Activated naive CD8-positive, alpha-beta T cell treated with anti-CD3 and anti-CD28 coated beads, Interleukin-2, amount 10 ng/mL, durations not matched to agents 7 days and 5 days (primary cell): ENCODE measurements at regions not wholly inside any gene's neighbourhood (a gene's known extent, or its start where the extent isn't known, plus 50 kb on each side); places are given as distances from the start of the nearest gene placed in this dataset.
"Not testable (repeated sequence)": the region's sequence is repeated elsewhere in the genome, so short reads cannot be mapped to it uniquely, and the experiment has no call there.

Experiments
- ATAC-seq: fragments of 150-1000 bp; cut with Tn5 transposase; one replicate; pipeline ENCODE4 v1.10.0; 2021; ENCODE audit warnings: low read depth, moderate library complexity
- POLR2A ChIA-PET: fragments of 350-600 bp; sonication (Branson Sonifier 250); formaldehyde crosslinking; loops from one replicate; lab custom pipeline; 2021; ENCODE audit warnings: antibody characterized with exemption; lab: Charles Lee
- DNase-seq: peaks from one replicate; pipeline ENCODE4 v3.0.0; 2021
- H3K27ac Mint-ChIP-seq: one replicate; pipeline ENCODE4 v1.8.0; 2022; ENCODE audit warnings: mild to moderate bottlenecking, mixed read lengths
- H3K27me3 Mint-ChIP-seq: one replicate; pipeline ENCODE4 v1.8.0; 2022; ENCODE audit warnings: mild to moderate bottlenecking, moderate library complexity, mixed read lengths
- H3K36me3 Mint-ChIP-seq: one replicate; pipeline ENCODE4 v1.8.0; 2021; ENCODE audit warnings: mild to moderate bottlenecking, mixed read lengths
- H3K4me1 Mint-ChIP-seq: one replicate; pipeline ENCODE4 v1.8.0; 2021; ENCODE audit warnings: mixed read lengths
- H3K4me3 Mint-ChIP-seq: one replicate; pipeline ENCODE4 v1.8.0; 2022; ENCODE audit warnings: mild to moderate bottlenecking, moderate library complexity, mixed read lengths
- H3K9me3 Mint-ChIP-seq: one replicate; pipeline ENCODE4 v1.8.0; 2021; ENCODE audit warnings: mixed read lengths

DNA sequence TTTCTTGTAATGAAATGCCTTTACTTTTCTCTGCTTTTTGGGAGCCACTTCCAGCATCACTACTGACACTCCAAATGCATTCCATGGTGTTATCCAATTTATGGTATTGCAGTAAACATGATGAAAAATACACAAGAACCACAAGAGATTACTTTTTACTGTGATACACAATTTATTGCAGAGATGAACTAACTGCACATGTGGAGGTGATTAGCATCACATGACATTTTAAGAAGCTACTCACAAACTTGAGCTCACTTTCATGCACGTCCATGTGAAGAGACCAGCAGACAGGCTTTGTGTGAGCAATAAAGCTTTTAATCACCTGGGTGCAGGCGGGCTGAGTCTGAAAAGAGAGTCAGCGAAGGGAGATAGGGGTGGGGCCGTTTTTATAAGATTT is 780.5 kb upstream of the GOT2 start:
- Mint-ChIP-seq H3K4me3 (no peak overlapping the region), H3K4me1 (no peaks in the 10 kb centered on the region), H3K27ac (no peak overlapping the region), H3K9me3 (peaks cover 2% of the 10 kb centered on the region), H3K27me3 (no peaks in the 10 kb centered on the region), H3K36me3 (no peaks in the 10 kb centered on the region)
- POLR2A ChIA-PET: no interaction called here
- DNase-seq (no peak), ATAC-seq (no peak)

DNA sequence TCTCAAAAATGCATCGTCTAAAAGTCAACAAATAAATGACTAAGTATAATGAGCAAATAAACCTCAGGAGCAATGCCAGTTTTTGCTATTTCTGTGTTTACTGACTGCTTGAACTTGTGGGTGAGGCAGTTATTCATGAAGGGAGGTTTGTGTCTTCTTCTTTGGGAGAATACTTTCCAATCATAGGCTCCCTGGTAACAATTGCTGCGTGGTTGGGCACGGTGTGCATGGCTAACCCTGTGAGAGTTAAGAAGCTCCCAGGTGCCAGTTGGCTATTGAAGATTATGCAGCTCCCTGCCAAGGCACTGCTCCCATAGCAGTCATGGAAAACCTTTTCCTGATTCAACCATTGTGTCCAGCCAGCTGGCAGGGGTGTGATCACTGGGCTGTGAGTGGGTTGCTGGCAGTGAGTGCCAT is 775.9 kb upstream of the GOT2 start:
- Mint-ChIP-seq H3K36me3 (no peaks in the 10 kb centered on the region), H3K9me3 (peaks cover 2% of the 10 kb centered on the region), H3K4me3 (no peak overlapping the region), H3K4me1 (no peaks in the 10 kb centered on the region), H3K27me3 (no peaks in the 10 kb centered on the region), H3K27ac (no peak overlapping the region)
- POLR2A ChIA-PET: no interaction called here
- ATAC-seq (no peak), DNase-seq (no peak)

DNA sequence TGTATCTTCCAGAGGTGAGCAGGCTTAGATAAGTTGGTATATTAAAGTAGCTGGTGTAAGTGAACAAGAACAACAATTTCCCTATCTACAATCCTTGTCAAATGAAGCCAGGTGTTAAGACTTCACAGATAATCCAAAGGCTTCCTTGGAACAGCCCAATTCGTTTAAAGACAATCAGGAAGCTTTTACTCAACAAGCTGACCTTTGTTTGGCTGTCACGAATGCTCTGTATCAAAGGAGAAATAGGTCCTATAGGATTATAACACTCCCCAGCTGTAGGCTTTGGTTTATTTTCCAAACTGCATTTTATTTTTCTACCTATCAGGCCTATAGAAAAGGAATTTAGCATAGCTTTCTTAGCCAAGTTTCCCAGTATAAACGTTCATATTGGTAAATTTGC is 766.5 kb upstream of the GOT2 start:
- H3K4me3 Mint-ChIP-seq: no peak overlapping the region
- no peaks in the 10 kb centered on the region for H3K27me3 Mint-ChIP-seq
- H3K36me3 Mint-ChIP-seq: no peaks in the 10 kb centered on the region
- H3K27ac Mint-ChIP-seq: no peak overlapping the region
- POLR2A ChIA-PET: no interaction called here
- H3K9me3 Mint-ChIP-seq: no peaks in the 10 kb centered on the region
- H3K4me1 Mint-ChIP-seq: no peaks in the 10 kb centered on the region
- ATAC-seq (no peak), DNase-seq (no peak)

GRCh38 chr16:59487067-59487466 is 753.0 kb upstream of the GOT2 start:
- Mint-ChIP-seq H3K4me1 (no peaks in the 10 kb centered on the region), H3K27me3 (no peaks in the 10 kb centered on the region), H3K4me3 (no peak overlapping the region), H3K27ac (no peak overlapping the region), H3K36me3 (no peaks in the 10 kb centered on the region), H3K9me3 (peaks cover 2% of the 10 kb centered on the region)
- no peak for ATAC-seq
- no peak for DNase-seq
- POLR2A ChIA-PET: no interaction called here

DNA sequence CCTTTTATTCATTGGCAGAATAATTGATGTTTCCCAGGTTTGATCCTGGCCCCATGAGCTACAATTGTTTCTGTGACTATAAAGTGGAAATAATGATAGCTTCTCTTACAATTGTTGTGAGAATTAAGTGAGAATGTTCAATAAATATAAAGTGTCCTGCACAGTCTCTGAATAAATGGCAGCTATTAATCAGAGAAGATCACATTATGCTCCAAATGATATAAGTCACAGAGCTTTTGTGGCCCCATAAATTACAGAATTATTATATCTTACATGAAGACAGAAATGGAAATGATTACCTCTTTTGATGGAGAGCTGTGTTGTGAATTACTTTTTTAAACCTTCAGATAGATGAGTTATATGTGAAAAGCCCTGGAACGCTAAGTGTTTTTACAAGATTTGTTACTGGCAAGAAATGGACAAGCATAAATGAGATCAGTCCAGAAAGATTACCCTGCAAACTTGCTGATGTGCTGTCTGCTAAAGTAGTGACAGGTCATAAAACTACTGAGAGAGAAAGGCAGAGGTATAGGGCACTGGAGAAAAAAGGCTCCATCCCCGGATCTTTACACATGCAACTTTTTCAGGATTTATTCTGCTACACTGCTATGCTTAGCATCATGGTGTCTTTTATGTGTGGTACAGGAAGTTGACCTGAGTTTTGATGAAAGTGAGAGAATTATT is 750.9 kb upstream of the GOT2 start:
- H3K4me1 Mint-ChIP-seq: no peaks in the 10 kb centered on the region
- H3K27ac Mint-ChIP-seq: no peak overlapping the region
- no peaks in the 10 kb centered on the region for H3K27me3 Mint-ChIP-seq
- ATAC-seq: no peak
- H3K9me3 Mint-ChIP-seq: peaks cover 2% of the 10 kb centered on the region
- no peak overlapping the region for H3K4me3 Mint-ChIP-seq
- H3K36me3 Mint-ChIP-seq: no peaks in the 10 kb centered on the region
- POLR2A ChIA-PET: no interaction called here
- DNase-seq: no peak

- no peak overlapping the region for H3K4me3 Mint-ChIP-seq
- no peak overlapping the region for H3K27ac Mint-ChIP-seq
- no peaks in the 10 kb centered on the region for H3K4me1 Mint-ChIP-seq
- no peaks in the 10 kb centered on the region for H3K27me3 Mint-ChIP-seq
- no peak for ATAC-seq
- no peaks in the 10 kb centered on the region for H3K9me3 Mint-ChIP-seq
- no peaks in the 10 kb centered on the region for H3K36me3 Mint-ChIP-seq
- no peak for DNase-seq
- POLR2A ChIA-PET: no interaction called here
Measured at GRCh38 chr16:59478838-59479237, 744.7 kb upstream of the GOT2 start.

DNA sequence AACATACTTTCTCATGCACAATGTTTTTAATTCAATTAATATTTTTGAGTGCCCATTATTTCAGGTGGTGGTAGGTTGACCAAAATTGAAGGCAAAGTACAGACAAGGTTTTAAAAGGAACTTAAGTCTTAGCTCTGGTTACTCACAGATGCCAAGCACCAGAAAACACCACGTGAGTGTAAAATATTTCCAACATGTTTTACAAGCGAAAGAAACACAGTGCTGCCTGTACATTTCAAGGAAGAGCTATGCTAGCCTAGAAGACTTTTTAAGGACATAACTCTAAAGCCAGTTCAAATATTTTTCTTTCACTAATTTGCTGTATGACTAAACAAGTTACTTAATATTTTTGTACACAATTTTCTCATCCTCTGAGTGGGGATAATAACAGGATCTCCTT is 736.4 kb upstream of the GOT2 start:
- DNase-seq: no peak
- Mint-ChIP-seq H3K4me3 (no peak overlapping the region), H3K27ac (no peak overlapping the region), H3K27me3 (no peaks in the 10 kb centered on the region), H3K9me3 (no peaks in the 10 kb centered on the region), H3K4me1 (no peaks in the 10 kb centered on the region), H3K36me3 (no peaks in the 10 kb centered on the region)
- POLR2A ChIA-PET: no interaction called here
- no peak for ATAC-seq

DNA sequence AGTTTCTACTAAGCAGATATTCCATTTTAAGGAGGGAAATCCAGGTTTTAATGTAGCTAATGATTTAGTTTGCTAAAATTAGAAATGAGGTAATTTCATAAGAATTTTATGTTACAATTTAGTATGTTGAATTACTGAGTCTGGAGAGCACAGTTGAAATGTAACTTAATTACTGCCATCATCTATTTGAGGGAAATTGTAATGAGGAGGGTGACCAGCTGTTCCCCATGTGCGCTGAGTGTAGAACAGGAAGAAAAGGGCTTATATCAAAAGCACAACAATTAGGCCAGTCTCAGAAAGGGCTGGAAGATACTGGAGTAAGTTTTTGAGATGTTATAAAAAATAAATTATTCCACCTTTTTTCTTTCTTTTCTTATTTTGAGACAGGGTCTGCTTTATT is 735.1 kb upstream of the GOT2 start:
- POLR2A ChIA-PET: no interaction called here
- Mint-ChIP-seq H3K4me1 (no peaks in the 10 kb centered on the region), H3K36me3 (no peaks in the 10 kb centered on the region), H3K9me3 (no peaks in the 10 kb centered on the region), H3K27ac (no peak overlapping the region), H3K4me3 (no peak overlapping the region), H3K27me3 (no peaks in the 10 kb centered on the region)
- DNase-seq: no peak
- ATAC-seq: no peak

GRCh38 chr16:59463776-59464175 is 729.7 kb upstream of the GOT2 start:
- DNase-seq (no peak), ATAC-seq (no peak)
- H3K36me3 Mint-ChIP-seq: no peaks in the 10 kb centered on the region
- H3K4me1 Mint-ChIP-seq: no peaks in the 10 kb centered on the region
- H3K27ac Mint-ChIP-seq: no peak overlapping the region
- no peak overlapping the region for H3K4me3 Mint-ChIP-seq
- POLR2A ChIA-PET: no interaction called here
- no peaks in the 10 kb centered on the region for H3K27me3 Mint-ChIP-seq
- no peaks in the 10 kb centered on the region for H3K9me3 Mint-ChIP-seq

DNA sequence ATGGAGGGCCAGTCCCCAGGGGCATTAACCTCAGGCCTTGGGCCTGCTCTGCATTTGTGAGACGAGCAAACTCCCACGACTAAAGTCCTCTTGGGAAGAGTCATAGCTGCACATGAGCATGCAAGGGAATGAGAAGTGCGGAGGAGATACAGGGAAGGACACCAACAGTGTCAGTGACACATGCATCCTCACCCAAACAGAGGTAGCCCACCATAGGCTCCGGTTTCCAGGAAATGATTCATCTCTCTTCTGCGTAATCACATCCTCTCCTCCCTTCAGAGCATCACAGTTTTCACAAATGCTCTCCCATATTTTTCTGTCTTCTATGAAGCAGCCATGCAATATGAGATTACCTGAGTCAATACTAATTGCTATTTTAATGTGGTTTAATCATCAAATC is 725.7 kb upstream of the GOT2 start:
- DNase-seq: no peak
- no peak overlapping the region for H3K4me3 Mint-ChIP-seq
- H3K4me1 Mint-ChIP-seq: no peaks in the 10 kb centered on the region
- ATAC-seq: no peak
- no peak overlapping the region for H3K27ac Mint-ChIP-seq
- H3K36me3 Mint-ChIP-seq: no peaks in the 10 kb centered on the region
- POLR2A ChIA-PET: no interaction called here
- no peaks in the 10 kb centered on the region for H3K27me3 Mint-ChIP-seq
- no peaks in the 10 kb centered on the region for H3K9me3 Mint-ChIP-seq

DNA sequence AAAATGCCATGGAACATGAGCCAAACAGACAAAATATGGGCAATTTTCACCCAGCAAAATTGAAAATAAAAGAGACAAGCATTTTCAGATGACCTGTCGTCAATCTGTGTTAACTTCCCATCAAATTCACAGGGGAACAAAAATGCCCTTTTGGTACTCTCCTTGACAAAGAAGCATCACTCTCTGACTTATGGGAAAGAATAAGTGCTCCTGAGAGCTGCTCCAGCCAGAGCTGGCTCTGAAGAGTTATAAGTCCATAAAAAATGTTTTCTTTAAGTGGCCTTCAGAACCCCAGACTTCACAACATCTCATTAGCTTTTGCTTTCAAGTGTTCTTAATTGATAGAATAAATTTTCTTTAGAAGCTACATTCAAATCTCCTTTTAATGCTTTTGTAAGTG is 721.4 kb upstream of the GOT2 start:
- no peaks in the 10 kb centered on the region for H3K4me1 Mint-ChIP-seq
- no peaks in the 10 kb centered on the region for H3K9me3 Mint-ChIP-seq
- ATAC-seq (no peak), DNase-seq (no peak)
- no peak overlapping the region for H3K27ac Mint-ChIP-seq
- no peaks in the 10 kb centered on the region for H3K36me3 Mint-ChIP-seq
- POLR2A ChIA-PET: no interaction called here
- H3K4me3 Mint-ChIP-seq: no peak overlapping the region
- H3K27me3 Mint-ChIP-seq: no peaks in the 10 kb centered on the region

GRCh38 chr16:59450513-59450912 is 716.4 kb upstream of the GOT2 start:
- DNase-seq, H3K27ac Mint-ChIP-seq, H3K36me3 Mint-ChIP-seq, ATAC-seq, POLR2A ChIA-PET, H3K4me3 Mint-ChIP-seq, H3K4me1 Mint-ChIP-seq, H3K27me3 Mint-ChIP-seq, H3K9me3 Mint-ChIP-seq: not testable (repeated sequence)

DNA sequence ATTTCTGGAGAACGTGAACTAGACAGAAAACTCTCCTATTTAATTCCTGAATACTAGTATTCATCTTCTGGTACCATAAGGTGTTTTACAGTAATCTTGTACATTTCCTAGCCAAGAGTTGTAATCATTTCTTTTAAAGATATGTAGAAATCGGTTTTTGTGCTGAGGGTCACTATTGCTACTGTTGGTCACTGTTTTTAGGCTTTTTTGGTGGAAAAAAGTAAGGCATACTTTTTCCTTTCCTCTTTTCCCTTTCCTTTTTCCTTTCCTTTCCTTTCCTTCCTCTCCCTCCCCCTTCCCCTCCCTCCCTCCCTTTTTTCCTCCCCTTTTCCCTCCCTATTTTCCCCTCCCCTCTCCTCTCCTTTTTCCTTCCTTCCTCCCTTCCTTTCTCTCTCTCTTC is 706.4 kb upstream of the GOT2 start:
- DNase-seq: no peak
- Mint-ChIP-seq H3K36me3 (no peaks in the 10 kb centered on the region), H3K4me1 (no peaks in the 10 kb centered on the region), H3K27ac (no peak overlapping the region), H3K4me3 (no peak overlapping the region), H3K9me3 (no peaks in the 10 kb centered on the region), H3K27me3 (no peaks in the 10 kb centered on the region)
- POLR2A ChIA-PET: no interaction called here
- no peak for ATAC-seq

DNA sequence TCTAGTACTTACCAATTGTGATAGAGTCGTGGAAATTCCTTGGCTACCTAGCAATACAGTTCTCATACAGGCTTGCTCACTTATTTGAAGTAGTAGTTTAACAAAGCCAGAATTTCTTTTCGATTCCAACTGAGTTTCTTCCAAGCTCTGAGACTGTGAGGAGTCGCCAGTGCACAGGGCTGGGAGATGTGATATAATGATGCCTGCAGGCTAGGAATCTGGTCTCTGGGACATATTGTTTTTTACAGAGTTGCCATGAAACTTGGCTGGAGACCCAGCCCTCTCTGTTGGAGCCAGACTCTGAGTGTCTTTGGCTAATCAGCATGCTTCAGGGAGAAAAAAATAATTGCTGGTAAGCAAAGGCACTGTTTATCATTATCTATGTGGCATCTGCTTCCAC is 698.8 kb upstream of the GOT2 start:
- ATAC-seq (no peak), DNase-seq (no peak)
- Mint-ChIP-seq H3K27me3 (no peaks in the 10 kb centered on the region), H3K27ac (no peak overlapping the region), H3K36me3 (no peaks in the 10 kb centered on the region), H3K4me1 (no peaks in the 10 kb centered on the region), H3K4me3 (no peak overlapping the region), H3K9me3 (no peaks in the 10 kb centered on the region)
- POLR2A ChIA-PET: no interaction called here

GRCh38 chr16:59432276-59432675 is 698.2 kb upstream of the GOT2 start:
- ATAC-seq (no peak), DNase-seq (no peak)
- H3K9me3 Mint-ChIP-seq: no peaks in the 10 kb centered on the region
- H3K27me3 Mint-ChIP-seq: no peaks in the 10 kb centered on the region
- H3K4me3 Mint-ChIP-seq: no peak overlapping the region
- no peaks in the 10 kb centered on the region for H3K36me3 Mint-ChIP-seq
- no peaks in the 10 kb centered on the region for H3K4me1 Mint-ChIP-seq
- POLR2A ChIA-PET: no interaction called here
- H3K27ac Mint-ChIP-seq: no peak overlapping the region
